Astrocyte (in vitro differentiated cells and primary cell): ENCODE measurements at regions not wholly inside any gene's neighbourhood (a gene's known extent, or its start where the extent isn't known, plus 50 kb on each side); places are given as distances from the start of the nearest gene placed in this dataset.

ENCODE experiments used
- EZH2 ChIP-seq: IDR thresholded peaks from 2 replicates; pipeline ENCODE4 v1.6.1; 2012; ENCODE audit warnings: mild to moderate bottlenecking, low read length, inconsistent platforms; ENCODE audit not compliant: insufficient read depth
- TF ChIP-seq, protein P1 (sequence below): IDR thresholded peaks from 2 replicates; pipeline ENCODE4 v1.5.1; 2011; ENCODE audit warnings: low read depth, mild to moderate bottlenecking, inconsistent platforms, low read length, moderate library complexity; ENCODE audit not compliant: insufficient read depth

DNA sequence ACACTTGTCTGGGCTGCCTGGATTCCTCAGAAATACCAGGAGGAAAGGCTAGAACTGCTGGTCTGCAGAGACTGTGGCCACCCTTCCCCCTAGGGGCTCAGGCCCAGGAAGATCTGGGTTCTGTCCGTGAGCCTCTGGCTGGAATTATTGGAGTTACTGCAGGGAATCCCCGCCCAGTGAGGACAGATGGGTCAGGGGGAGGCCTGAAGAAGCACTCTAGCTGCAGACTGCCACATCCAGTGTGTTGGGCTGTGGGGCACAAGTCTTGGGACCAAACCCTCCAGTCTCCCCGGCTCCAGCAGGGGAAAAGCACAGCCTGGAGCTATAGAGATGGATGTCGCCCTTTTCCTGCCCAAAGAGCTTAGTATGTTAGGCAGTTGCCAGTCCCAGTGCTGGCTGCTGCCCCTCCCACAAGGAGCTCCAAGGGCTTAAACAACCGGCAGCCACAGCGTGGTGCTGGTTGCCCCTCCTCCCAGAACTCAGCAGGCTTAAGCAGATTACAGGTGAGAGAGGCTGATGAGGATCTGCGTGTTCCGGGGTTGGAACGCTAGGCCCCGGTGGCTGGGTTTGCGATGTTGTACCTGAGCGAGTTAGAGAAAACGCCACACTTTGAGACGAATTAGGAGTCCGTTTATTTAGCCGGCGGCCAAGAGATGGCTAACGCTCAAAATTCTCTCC lies 255.5 kb upstream of the LRRC7 start:
- TF ChIP-seq, protein P1, sequence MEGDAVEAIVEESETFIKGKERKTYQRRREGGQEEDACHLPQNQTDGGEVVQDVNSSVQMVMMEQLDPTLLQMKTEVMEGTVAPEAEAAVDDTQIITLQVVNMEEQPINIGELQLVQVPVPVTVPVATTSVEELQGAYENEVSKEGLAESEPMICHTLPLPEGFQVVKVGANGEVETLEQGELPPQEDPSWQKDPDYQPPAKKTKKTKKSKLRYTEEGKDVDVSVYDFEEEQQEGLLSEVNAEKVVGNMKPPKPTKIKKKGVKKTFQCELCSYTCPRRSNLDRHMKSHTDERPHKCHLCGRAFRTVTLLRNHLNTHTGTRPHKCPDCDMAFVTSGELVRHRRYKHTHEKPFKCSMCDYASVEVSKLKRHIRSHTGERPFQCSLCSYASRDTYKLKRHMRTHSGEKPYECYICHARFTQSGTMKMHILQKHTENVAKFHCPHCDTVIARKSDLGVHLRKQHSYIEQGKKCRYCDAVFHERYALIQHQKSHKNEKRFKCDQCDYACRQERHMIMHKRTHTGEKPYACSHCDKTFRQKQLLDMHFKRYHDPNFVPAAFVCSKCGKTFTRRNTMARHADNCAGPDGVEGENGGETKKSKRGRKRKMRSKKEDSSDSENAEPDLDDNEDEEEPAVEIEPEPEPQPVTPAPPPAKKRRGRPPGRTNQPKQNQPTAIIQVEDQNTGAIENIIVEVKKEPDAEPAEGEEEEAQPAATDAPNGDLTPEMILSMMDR, result no peak
- TF ChIP-seq EZH2, result no peak
